Activated naive CD4-positive, alpha-beta T cell (primary cell): ENCODE measurements at regions not wholly inside any gene's neighbourhood (a gene's known extent, or its start where the extent isn't known, plus 50 kb on each side); places are given as distances from the start of the nearest gene placed in this dataset.
A peak's percentile ranks its signal among the peaks of the same experiment; 100 is the strongest.
"Not testable (repeated sequence)": the region's sequence is repeated elsewhere in the genome, so short reads cannot be mapped to it uniquely, and the experiment has no call there.

Experiments
- DNase-seq, 4 experiments: peaks; one replicate each; lab custom pipeline; 2025; lab: John Stamatoyannopoulos, UW

- no peak for DNase-seq
These were observed 85.0 kb upstream of the AK4 start for GRCh38 chr1:65063025-65063424.

- DNase-seq, result no peak
These were observed 83.0 kb upstream of the AK4 start for GRCh38 chr1:65064981-65065380.

GRCh38 chr1:65065524-65066418, 82.2 kb upstream of the AK4 start:
- no peak for DNase-seq

- DNase-seq, result no peak
These were observed 81.6 kb upstream of the AK4 start for GRCh38 chr1:65066419-65066765.

DNA sequence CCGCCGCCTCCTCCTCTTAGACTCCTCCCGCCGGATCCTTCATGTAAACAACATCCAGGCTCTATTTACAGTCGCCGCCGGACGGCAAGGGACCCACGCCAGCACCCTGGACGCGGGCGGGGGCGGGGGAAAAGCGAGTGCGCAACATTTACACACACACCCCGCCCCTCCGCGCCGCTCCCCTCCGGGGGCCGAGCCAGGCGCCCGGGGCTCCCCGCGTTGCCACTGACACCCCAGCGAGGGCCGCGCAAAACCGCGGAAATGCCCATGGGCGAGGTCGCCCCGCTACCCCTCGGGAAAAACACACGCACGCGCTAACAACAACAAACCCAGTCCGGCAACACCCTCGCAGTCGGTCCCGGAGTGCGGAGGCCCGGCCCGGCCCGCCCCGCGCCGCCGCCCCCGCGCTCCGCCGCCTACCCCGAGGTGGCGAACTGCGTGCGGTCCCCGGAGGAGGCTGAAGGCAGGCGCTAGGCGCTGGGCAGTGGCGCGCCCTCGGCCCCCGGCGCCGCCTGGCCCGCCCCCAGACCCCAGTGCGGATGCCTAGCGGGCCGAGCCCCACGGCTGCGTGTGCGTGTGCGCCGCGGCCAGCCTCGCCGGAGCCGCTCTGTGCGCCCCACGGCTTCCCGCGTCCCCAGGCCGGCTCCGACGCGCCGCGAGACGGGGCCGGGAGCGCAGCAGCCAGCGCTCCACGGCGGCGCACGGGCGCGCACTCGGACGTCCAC, 81.1 kb upstream of the AK4 start:
- peak; percentile 39 to 77 (median 62) for DNase-seq

GRCh38 chr1:65067491-65068201, 80.4 kb upstream of the AK4 start:
- DNase-seq, result peak; percentile 16 to 52 (median 36)

DNA sequence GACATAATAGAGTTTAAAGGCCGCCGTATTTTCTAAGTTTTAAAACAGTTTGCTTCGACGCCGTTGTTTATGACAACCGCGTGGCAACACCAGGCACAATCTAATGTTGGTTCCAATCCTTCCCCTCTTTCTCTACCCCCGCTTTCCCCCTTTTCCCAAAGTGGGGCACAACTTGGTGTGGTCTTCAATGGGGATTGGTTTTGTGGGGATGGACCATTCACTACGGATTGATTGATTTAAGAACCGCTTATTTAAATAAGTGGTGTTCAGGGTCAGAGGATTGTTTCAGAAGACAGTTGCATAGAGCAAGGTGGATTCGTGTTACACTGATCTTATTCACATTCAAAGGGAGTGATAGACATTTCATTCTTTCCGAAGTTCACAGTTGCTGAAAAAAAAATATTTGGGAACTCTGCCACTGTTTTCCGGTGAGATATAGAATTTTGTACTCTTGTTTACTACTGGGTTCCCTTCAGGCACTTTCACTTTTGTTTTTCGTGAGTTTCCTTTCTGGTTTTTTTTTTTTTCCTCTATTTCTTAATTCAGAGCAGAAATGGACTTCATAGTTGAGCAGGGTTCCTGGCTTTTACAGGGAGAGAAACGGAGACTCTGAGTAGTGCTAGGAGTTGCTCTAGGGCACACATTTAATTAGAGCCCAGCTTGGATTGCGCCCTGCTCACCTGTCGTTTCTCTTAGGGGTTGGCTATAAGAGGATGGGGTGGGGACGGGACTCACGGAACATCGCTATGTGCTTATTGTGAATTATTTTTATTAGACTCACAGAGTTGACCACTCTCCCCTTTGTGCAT, 79.6 kb upstream of the AK4 start:
- peak in 1 of 4 experiments; percentile 13 for DNase-seq

DNA sequence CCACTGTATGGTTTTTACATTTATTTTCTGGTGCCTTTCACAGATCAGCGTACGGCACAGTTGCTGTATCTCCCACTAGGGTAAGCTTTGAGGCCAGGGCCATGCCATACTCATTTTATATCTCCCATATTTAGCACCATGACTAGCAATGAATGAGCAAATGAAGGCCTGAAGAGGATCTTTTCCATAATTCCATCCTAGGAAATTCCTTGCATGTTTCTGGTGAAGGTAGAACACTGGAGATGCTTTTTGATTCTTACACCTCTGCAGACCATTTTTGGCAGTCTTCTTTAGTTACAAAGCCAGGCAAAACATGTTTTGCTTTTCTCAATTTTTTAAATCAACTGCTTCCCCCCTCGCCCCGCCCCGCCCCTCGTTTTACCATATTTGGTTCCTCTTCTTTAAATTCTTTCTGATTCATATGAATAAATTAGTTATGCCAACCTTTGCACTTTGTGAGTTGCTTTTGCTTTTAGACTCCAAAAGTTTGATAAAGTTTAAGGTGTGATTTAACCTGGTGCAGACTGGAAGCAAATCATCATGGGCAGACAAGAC, 78.9 kb upstream of the AK4 start:
- peak in 3 of 4 experiments; percentile 14 to 52 (median 20) for DNase-seq

GRCh38 chr1:65072845-65073244, 75.2 kb upstream of the AK4 start:
- DNase-seq, result no peak

DNA sequence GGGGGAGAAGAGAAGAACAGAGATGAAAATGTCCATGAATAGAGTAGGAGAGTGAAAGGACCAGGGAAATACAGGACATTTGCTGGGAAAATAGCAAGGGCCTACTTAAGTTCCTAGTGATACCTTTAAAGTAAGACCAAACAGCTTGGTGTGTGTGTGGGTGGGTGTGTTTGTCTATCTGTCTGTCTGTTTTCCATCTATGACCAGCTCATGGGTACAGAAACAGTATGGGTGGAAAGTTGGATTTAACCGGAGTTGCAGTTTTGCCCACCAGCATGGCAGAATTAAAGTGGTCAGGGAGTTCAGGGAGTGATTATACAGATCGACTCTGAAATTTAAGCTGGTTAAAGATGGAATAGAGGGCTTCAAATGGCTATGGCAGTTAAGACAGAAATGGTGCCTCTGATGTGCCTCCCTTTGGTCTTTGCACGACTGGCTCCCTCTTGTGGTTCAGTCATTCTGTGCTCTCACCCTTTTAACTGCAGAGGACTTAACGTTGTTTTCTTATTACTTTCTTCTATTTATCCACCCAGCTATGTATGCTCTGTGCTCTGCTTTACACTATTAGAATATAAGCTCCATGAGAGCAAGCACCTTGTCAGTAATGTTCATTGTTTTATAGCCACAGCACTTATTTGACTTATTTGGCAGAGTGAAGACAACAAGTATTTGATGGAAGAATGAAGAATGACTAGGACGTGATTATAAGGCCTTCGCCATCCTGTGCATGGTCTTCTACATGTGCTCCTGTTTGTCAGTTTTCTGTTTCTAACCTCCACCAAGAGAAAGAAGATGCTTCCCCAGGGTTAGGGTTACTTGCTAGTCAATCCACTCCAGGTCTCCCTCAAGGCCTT, 72.7 kb upstream of the AK4 start:
- peak in 2 of 4 experiments; percentile 20 to 27 for DNase-seq

DNA sequence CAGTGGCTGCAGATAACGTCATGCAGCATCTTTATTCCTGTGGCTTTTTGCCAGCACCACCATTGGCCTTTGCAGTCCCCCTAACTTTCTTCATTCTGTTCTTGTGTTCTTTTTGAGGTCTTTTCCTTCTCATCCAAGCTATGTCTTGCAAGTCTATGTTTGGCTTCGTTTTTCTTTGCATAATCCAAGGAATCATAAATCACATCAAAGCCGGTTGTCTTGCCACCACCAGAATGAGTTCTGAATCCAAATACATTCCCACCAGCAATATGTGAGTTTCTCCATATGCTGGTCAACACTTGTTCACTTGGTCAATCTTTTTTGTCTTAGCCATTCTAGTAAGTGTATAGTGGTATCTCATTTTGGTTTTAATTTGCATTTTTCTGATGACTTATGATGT, 70.6 kb upstream of the AK4 start:
- no peak for DNase-seq

DNA sequence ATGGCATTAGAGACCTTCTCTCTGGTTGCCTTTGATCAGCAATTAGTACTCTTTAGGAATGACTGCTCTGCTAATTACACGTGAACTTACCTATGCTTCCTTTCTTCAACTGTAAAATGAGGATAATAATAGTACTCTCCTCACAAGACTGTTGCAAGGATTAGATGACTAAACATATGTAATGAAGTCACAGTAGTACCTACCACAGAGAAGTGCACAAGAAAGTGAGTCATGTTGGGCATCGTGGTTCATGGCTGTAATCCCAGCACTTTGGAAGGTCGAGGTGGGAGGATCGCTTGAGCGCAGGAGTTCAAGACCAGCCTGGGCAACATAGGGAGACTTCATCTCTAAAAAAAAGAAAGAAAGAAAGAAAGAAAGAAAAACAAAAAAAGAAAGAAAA, 68.1 kb upstream of the AK4 start:
- no peak for DNase-seq

DNA sequence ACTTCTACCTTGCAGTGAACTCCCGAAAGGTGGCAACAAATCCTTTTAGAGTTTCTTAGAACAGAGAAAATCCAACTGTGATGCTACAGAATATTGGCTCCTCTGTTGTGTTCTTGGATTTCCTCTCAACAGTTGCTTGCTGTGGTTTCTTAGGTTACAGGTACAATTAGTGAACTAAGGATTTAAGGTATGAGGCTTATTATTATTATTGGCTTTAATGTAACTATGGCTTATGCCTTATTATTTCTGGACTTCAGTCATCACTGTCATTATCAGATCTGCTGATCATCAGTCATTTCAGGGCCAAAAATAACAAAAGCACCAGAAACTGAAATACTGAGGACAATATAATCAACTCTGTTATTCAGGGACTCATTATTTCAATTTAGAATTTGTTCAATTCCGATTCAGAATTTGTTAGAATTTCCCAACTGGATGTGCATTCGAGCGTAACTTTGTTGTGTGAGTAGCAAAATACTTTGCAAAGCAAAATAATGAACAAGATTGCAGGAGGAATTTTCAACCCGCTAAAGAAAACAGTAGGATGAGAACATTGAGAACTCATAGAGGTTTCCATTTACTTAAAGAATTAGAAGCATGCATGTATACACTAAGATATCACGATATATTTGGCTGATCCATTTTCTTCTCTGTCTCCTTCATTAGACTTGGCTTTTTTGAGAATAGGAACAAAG, 65.5 kb upstream of the AK4 start:
- DNase-seq, result no peak

- no peak for DNase-seq
These were observed 64.6 kb upstream of the AK4 start for GRCh38 chr1:65083263-65083896.

GRCh38 chr1:65084066-65084465, 63.9 kb upstream of the AK4 start:
- no peak for DNase-seq

DNA sequence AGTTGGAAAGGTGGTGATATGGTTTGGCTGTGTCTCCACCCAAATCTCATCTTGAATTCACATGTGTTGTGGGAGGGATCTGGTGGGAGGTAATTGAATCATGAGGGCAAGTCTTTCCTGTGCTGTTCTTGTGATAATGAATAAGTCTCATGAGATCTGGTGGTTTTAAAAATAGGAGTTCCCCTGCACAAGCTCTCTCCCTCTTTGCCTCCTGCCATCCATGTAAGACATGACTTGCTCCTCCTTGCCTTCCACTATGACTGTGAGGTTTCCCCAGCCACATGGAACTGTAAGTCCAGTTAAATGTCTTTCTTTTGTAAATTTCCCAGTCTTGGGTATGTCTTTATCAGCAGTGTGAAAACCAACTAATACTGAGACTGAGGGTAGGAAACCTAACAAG, 60.5 kb upstream of the AK4 start:
- DNase-seq, result not testable (repeated sequence)

DNA sequence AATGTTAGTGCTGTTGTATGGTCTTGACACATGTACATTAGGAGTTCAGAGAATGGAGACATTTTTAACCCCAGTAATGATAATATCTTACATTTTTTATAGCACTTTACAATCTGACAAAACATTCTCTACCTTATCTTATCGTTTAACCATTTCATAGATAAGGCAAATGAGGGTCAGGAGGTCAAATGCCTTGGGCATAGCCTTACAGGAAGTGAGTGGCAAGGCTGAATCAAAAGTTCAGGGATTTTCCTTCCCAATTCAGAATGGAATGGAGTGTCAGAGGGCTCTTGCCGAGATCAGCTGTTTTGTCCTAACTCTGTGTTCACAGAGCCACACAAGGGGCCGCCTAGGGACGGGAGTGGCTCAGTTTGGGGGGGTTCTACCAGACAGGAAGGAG, 57.6 kb upstream of the AK4 start:
- no peak for DNase-seq

DNA sequence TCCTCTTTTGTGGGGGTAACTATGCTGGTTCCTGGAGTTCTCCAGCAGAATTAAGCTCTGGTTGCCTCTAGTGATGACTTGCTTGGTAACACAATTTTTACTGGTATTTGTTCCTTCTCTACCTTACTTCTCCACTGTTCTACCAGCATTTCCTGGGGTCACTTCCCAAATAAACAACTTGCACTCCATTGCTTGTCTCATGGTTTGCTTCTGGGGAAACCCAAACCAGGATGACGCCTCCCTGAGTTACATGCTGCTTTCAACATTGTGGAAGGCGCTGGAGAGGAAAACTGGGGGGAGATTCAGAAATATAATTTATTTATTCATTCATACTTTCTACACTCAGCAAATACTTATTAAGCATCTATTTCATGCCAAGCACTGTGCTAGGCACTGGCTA, 55.3 kb upstream of the AK4 start:
- no peak for DNase-seq

DNA sequence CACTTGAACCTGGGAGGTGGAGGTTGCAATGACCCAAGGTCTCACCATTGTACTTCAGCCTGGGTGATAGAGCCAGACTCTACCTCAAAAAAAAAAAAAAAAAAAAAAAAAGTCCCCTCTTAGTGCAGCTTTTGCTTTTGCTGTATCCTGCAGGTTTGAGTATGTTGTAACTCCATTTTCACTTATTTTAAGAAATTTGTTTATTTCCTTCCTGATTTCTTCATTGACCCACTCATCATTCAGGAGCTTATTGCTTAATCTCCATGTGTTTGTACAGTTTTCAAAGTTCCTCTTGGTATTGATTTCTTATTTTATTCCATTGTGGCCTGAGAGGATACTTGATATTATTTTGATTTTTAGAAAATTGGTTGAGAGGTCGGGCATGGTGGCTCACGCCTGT, 50.9 kb upstream of the AK4 start:
- no peak for DNase-seq
